HG03520 (cell line): ENCODE measurements at regions not wholly inside any gene's neighbourhood (a gene's known extent, or its start where the extent isn't known, plus 50 kb on each side); places are given as distances from the start of the nearest gene placed in this dataset.

Experiments used
- ATAC-seq: cut with Tn5 transposase; IDR thresholded peaks from one replicate; pipeline ENCODE4 v1.9.1; 2021; ENCODE audit warnings: mild to moderate bottlenecking, moderate library complexity; ENCODE audit not compliant: unreplicated experiment

DNA sequence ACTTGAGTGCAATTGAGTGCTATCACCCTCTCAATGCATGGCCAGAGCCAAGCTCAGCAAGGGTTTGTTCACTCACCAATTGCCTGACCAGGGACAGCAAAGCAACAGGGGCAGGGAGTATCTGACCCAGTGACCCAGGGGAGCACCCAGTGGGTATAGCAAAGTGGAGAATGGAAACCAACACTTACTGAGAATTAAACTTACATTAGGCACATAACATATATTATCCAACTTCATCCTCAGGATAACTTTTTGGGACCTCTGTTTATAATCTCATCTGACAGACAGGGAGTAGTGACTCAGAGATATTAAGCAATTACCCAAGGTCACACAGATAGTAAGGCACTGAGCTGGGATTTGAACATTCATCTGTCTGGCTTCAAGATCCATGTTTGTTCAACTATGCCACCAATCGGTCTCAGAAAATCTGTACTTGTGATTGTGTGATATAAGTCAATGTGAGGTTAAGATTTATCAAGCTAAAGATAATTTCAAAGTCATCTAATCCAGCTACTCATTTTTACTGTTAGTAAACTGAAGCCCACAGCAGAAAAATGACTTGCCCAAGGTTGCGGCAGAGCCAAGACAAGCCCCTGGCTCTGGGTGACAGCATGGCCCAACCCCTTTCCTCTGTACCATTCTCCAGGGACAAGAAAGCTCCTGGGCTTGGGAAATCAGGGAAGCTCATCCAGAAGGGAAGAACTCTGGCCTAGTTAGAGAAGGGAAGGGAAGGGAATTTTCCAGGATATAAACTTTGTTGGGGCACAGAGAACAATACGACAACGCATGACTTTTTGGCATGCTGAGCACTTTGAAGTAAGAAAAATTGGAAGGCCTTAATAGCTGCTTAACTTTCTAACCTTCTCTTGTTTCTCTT is 138.0 kb upstream of the SMAD3 start:
- no peak for ATAC-seq

DNA sequence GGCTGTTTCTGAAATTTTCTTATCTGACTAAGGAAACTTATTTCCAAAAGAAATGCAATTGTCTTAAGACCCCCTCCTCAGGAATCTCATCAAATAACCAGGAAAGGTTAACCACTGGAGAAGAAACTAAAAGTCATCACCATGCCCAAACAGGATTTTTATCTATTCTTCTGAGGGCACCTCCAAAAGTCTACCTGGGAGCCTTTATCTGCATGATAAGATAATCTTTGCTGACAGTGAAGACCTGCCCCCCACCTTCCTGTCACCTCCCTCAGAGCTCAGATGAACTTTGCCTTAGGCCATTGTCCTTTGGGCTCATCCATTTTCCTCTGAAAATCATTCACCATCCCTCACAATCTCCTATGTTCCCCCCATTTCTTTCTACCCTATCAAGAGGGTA is 137.3 kb upstream of the SMAD3 start:
- no peak for ATAC-seq

DNA sequence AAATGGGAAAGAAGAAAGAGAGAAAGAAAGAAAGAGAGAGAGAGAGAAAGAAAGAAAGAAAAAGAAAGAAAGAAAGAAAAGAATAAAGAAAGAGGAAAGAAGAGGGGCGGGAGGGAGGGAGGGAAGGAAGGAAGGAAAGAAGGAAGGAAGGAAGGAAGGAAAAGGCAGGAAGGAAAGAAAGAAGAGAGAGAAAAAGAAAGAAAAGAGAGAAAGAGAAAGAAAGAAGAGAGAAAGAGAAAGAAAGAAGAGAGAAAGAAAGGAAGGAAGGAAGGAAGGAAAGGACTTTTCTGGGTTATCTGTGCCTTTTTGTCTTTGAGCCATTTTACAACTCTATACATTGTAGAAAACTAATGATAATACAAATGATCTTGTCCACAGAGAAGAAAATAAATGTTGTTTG is 136.6 kb upstream of the SMAD3 start:
- no peak for ATAC-seq

DNA sequence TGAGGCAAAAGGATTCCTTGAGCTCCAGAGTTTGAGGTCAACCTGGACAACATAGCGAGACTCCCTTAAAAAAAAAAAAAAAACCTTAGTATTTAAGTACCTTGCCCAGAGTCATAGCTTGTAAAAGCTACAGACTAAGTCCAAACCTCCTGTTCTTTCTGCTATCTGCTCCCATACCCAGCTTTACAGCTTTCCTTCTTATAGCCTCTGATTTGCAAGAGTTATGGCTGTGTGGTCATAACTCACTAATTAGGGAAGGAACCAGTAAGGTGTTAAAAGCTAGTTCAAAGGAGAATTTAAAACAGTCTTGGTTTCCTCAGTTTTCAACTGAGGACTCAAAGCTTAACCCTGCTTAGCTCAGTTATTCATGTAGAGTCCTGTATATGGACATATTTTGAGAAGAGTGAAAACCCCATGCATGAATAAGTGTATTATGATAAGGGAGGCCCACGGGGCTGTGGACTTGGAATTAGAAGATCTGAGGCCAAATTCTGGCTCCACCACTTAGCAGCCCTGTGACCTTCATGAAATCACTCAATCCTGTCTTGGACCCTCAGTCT is 135.5 kb upstream of the SMAD3 start:
- ATAC-seq, result no peak

DNA sequence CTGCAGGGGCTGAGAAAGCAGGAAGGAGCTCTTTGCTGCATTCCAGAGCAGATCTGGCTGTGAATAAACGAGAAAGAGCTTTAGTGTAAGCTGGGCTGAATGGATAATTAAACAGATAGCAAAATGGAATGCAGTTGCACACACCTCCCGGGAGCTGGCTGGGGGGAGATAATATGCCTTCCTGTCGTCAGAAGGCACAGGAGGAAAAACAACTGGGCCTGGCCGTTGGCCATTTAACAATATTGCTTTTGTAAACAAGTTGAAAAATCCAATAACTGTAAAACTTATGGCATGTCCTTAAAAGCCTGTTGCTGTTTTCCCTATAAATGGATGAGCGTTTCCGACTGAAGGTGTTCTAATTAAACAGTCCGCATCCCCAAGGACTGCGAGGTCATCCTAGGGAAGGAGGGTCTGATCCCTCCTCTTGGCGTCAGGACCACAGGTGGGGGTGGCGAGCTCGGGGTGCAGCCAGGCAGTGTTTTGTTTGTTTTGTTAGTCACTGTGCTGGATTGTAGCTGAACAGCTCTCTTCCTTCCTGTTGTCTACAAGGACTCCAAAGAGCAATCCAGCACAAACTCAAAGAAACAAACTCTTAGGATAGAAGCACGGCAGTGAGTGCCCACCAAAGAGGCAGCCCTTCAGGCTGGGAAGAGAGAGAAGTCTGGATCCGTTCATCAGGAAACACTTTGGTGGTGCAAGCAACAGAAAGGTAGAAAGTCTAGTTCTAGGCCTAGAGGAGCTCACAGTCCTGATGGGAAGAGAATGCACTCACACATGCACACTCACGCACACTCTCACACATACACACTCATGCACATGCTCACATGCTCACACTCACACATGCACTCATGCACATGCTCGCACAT is 133.4 kb upstream of the SMAD3 start:
- no peak for ATAC-seq

DNA sequence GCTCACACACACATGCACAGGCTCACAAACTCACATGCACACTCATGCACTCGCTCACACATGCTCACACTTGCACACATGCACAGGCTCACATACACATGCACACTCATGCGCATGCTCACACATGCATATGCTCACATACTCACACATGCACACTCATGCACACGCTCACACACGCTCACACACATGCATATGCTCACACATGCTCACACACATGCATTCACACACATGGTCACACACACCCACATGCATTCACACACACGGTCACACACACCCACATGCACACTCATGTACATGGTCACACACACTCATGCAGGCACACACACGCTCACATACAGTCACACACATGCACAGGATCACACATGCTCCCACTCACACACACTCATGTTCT is 132.8 kb upstream of the SMAD3 start:
- ATAC-seq, result no peak

DNA sequence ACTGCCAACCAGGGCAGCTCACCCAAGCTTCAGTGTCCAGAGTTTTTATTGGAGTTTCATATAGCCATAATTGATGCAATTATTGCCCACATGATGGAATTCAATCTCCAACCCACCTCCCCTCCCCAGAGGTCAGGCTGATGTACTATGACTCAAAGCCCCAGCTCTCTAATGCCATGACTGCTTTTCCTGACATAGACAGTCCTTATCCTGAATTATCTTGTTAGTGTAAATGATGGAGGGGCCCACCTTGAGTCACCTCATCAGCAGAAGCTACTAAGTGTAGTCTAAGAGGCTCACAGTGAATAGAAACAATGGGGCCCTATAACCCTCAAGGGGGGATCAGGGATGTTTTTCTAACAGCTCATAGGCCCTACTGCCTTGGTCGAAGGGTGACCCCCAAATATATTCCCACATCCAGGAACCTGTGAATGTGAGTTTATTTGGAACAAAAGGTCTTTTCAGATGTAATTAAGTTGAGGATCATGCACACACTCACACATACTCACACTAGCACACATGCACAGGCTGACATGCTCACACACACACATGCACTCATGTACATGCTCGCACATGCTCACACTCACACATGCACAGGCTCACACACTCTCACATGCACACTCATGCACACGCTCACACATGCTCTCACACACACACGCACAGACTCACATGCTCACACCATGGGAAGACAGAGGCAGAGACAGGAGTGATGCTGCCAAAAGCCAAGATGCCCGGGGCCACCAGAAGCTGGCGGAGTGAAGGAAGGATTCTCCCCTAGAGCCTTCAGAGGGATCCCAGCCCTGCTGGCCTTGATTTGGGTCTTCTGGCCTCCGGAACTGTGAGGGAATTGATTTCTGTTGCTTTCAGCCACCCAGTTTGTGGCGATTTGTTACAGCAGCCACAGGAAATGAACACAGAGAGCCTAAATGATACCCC is 131.2 kb upstream of the SMAD3 start:
- ATAC-seq, result no peak

DNA sequence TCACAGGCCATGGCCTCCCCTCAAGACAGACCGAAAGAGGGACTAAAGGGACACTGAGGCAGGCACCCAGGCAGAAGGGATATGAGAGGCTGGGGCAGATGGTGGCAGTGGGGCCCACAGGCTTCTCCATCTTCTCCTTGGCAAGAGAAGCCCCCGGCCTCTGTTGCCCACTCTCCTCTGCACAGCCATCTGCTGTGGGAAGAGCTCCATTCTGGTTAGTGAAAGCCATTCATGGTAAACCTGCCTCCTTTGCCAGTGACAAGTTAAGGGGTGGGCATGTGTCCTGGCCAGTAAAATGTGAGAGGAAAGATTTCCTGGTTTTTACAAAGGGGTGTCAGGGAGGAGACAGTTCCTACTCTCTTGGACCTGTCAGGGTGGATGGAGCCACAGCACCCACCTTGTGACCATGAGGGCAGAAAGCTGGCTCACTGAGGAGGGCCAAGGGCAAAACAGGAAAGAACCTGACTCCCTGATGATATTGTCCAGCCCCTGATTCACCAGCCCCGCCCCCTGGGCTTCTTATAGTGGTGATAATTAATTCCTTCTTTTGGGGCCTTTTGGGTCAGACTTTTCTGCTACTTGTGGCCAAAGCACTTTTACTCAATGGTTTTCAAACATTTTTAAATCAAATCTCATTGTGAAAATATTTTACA is 130.4 kb upstream of the SMAD3 start:
- no peak for ATAC-seq

DNA sequence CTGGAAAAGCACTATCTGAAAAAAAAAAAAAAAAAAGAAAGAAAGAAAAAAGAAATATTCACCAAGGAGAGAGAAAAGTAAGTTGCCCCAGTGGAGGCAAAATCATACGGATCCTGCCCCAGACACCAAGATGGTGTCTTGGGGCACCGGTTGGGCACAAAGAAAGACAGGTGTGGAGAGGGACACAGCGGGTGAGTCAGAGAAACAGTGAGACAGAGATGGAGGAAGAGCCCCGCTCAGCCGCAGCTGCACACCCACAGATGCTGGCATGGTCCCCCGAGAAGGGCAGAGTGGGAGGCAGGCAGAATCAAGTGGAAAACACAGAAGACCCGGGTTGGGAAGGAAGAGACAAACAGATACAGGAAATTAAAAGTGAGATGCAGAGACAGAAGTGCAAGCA is 129.7 kb upstream of the SMAD3 start:
- ATAC-seq, result no peak

DNA sequence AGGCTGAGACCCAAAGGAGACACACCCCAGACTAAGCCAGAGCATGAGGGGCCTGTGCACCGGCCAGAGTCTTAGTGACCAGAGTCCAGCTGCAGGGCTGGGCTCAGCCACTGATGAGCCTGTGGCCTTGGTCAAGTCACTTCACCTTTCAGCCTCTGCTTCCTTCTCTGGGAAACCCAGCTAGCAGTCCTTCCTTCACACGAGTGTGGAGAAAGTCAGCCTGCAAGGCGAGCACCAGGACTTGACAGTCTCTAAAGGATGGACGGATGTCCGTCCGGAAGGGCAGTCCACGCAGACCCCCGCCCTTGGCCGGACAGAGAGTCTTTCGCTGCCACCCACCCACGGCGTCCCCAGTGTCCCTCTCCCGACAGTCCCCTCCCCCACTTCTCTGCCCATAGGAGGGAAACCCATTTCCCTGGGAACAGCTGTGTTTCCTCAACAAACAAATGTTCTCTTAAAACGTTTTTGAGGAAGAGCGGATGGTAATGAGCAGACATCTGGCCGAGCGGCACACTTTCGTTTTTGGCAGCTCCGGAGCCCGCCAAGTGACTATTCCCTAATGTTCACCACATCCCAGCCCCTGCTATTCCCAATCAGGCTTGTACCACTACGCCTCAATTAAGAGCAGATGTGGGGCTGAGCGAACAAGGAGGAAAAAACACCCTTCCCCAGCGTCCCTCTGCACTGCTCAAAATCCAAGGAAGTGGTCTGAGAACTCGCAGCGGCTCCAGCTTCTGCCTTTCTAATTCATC is 129.1 kb upstream of the SMAD3 start:
- ATAC-seq, result no peak

DNA sequence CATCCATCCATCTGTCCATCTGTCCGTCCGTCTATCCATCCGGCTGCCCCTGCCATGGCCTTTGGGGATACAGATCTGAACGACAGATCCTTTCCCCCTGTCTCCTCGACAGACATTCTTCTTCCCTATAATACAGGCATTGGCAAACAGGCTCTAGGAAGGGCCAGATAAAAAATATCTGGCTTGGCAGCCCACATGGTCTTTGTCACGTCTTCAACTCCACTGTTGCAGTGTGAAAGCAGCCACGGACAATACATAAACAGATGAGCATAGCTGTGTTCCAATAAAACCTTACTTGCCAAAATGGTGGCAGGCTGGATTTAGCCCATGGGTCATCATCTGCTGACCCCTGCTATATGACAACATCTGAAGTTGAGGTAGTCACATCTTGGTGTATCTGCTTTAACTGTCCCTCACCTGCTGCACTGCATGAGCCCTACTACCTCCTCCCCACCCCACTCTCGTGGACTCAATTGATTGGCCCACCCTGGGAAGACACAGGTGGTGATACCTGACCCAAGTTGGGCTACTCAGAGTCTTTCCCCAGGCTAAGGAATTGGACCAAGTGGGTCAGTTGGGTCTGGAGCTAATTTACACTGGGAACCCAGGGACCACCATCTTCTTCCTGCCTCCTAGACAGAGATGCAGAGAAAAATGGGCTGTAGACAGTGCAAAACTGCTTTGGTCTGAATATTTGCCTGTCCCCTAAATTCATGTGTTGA is 128.4 kb upstream of the SMAD3 start:
- no peak for ATAC-seq

DNA sequence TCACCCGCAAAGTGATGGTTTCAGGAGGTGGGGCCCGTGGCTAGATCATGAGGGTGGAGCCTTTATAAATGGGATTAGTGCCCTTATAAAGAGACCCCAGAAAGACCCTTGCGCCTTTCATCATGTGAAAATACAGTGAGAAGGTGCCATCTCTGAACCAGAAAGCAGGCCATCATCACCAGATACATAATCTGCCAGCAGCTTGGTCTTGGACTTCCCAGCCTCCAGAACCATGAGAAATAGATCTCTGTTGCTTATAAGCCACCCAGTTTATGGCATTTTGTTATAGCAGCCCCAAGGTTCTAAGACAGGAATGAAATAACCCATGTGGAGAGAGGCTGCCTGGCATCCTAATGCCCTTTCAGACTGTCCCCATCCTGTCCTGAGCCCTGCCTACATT is 127.8 kb upstream of the SMAD3 start:
- no peak for ATAC-seq

DNA sequence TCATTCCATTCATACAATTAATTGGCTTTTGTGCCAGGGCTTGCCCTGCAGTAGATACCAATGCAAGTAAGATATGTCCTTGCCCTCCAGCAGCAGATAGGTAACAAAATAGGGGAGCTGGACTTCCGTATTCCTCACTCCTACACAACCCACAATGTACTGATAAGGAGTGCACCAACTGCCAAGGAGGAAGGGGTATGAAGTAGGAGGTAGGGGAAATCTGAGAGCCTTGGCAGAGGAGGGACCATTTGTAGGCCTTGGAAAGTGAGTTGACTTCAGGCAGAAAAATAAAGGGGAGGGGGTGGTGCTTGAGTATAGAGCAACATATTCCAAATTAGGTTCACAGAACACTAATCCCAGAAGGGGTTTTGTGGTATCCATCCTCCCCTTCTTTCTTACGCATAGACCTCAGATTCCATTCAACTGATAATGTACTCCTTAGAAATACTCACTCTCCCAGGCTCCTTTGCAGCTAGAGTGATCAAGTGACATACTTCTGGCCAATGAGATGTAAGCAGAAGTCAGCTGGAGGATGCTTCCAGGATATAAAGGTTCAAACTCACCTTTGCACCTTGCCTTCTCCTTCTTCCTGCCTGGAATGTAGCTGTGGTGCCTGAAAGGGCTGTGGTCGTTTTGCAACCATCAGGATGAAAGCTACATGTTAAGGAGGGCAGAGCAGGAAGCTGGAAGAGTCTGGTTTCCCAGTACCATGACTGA is 127.1 kb upstream of the SMAD3 start:
- ATAC-seq, result no peak

DNA sequence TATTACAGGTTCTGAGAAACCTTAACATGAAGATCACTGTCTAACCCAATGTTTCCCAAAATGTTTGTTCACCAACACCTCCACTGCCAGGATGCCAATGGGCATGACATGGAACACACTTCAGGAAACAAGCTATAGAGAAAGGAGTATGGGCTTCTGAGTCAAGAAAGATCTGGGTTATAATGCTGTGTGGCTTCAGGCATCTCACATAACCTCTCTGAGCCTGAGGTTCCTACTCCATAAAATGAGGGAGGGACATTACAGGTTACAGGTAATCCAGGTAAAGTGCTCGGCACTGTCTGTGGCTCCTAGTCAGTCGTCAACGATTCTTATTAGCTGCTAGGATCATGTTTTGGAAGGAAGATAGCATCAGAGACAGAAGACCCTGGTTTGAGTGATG is 126.4 kb upstream of the SMAD3 start:
- ATAC-seq, result no peak

DNA sequence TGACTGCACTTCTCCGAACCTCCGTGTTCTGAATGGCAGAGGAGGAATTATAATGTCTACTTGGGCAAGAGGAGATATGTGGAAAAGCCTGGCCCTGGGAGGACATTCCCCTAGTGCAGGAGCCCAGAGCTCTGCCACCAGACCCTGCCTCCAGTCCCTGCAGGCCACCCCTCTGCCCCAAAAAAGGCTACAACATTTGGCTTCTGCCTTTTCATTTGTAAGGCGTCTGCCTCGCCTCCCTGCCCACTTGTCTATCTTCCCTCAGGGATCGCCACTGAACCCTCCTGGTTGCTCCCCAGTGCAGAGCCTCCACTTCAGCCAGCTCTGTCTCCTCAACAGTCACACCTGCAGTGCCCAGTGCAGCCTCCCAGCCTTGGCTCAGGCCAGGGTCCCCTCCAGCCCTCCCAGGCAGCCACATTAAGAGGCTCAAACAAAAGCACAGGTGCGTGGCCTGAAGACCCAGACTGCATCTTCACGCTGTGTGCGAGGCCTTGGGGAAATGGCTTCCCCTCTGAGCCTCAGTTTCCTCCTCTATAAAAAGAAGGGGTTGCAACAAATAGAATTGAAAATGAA is 125.9 kb upstream of the SMAD3 start:
- no peak for ATAC-seq

DNA sequence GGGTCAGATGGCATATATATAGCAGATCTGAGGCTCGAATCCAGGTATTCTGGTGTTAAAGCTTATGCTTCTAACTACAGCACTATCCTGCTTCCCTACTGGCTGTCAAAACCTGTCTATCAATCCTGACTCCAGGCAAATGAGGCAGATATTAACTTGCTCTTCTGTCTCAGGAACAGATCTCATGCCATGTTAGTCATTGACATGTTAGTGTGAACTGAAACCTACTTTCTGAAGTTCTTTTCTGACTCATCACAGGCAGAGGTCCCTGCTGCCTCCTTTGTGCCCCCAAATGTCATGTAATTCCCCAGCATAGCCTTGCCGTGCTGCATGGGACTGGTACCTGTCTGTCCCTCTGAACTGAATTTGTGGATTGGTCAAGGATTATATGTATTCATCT is 125.0 kb upstream of the SMAD3 start:
- no peak for ATAC-seq

DNA sequence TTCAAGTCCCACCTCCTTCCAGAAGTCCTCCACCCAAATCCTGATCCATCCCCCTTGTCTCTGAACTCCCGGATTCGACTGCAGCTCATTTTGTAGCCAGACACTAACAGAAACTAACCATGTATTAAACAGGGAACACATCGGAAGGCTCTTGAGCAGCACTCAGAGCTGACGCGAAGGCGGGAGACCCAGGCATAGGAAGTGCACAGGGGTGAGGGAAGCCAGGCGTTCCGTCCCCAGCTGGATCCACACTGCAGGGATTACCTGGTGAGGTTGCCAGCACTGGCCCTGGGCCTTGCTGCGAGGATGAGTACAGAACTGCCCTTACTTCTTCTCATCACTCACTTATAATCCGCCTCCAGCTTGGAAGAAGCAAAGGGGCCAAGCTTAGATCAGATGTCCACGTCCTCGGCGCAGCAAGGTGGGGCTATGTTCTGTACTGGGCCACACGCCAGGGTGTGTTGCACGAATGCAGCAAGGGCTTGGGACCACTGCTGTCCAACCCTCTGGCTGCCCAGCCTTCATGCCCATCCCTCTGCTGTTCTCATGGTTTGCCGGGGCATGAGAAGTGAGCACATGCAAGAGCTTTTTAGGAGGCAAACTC is 124.2 kb upstream of the SMAD3 start:
- no peak for ATAC-seq
